Ishikawa (cell line): ENCODE measurements at regions not wholly inside any gene's neighbourhood (a gene's known extent, or its start where the extent isn't known, plus 50 kb on each side); places are given as distances from the start of the nearest gene placed in this dataset.
A peak's percentile ranks its signal among the peaks of the same experiment; 100 is the strongest.

ENCODE experiments used
- CEBPB ChIP-seq: IDR thresholded peaks from 2 replicates; pipeline ENCODE4 v1.6.1; 2012
- CREB1 ChIP-seq: IDR thresholded peaks from 2 replicates; pipeline ENCODE4 v1.6.1; 2012; ENCODE audit warnings: low read depth
- EGR1 ChIP-seq: IDR thresholded peaks from 2 replicates; pipeline ENCODE4 v1.6.1; 2012
- EP300 ChIP-seq: IDR thresholded peaks from 2 replicates; pipeline ENCODE4 v1.6.1; 2012; ENCODE audit warnings: borderline replicate concordance
- FOXM1 ChIP-seq: IDR thresholded peaks from 2 replicates; pipeline ENCODE4 v1.6.1; 2012; ENCODE audit warnings: low read depth, borderline replicate concordance
- MAX ChIP-seq: IDR thresholded peaks from 2 replicates; pipeline ENCODE4 v1.6.1; 2012
- NFIC ChIP-seq: IDR thresholded peaks from 2 replicates; pipeline ENCODE4 v1.6.1; 2012
- RAD21 ChIP-seq: IDR thresholded peaks from 2 replicates; pipeline ENCODE4 v1.6.1; 2012; ENCODE audit warnings: low read depth
- REST ChIP-seq: IDR thresholded peaks from 2 replicates; pipeline ENCODE4 v1.6.1; 2012; ENCODE audit warnings: low read depth, mild to moderate bottlenecking
- TAF1 ChIP-seq: IDR thresholded peaks from 2 replicates; pipeline ENCODE4 v1.6.1; 2012; ENCODE audit warnings: low read depth, mild to moderate bottlenecking
- TCF12 ChIP-seq: IDR thresholded peaks from 2 replicates; pipeline ENCODE4 v1.6.1; 2012; ENCODE audit warnings: low read depth
- TEAD4 ChIP-seq: IDR thresholded peaks from 2 replicates; pipeline ENCODE4 v1.6.1; 2012
- USF1 ChIP-seq: IDR thresholded peaks from 2 replicates; pipeline ENCODE4 v1.6.1; 2012
- YY1 ChIP-seq: IDR thresholded peaks from 2 replicates; pipeline ENCODE4 v1.6.1; 2012; ENCODE audit warnings: low read depth
- ZBTB7A ChIP-seq: IDR thresholded peaks from 2 replicates; pipeline ENCODE4 v1.6.1; 2012; ENCODE audit warnings: low read depth

- TF ChIP-seq ZBTB7A: no peak
Measured at GRCh38 chr12:70008944-70009343, 183.9 kb downstream of the MYRFL start.

GRCh38 chr12:70011353-70011752 lies 186.3 kb downstream of the MYRFL start:
- no peak for TF ChIP-seq CEBPB
- TF ChIP-seq USF1: no peak
- TF ChIP-seq FOXM1: no peak
- TF ChIP-seq REST: no peak
- no peak for TF ChIP-seq MAX
- no peak for TF ChIP-seq EP300
- TF ChIP-seq NFIC: no peak
- no peak for TF ChIP-seq YY1
- no peak for TF ChIP-seq ZBTB7A
- TF ChIP-seq RAD21: no peak

- TF ChIP-seq MAX (no peak), FOXM1 (no peak), USF1 (no peak), EP300 (no peak), ZBTB7A (no peak), CEBPB (no peak), TEAD4 (no peak), TCF12 (no peak), RAD21 (no peak), TAF1 (no peak), CREB1 (no peak), YY1 (no peak), REST (no peak), EGR1 (no peak), NFIC (no peak)
Measured at GRCh38 chr12:70028515-70028914, 203.5 kb downstream of the MYRFL start.

- TF ChIP-seq MAX (no peak), REST (peak; percentile 74)
Measured at GRCh38 chr12:70028918-70029317, 203.9 kb downstream of the MYRFL start.

GRCh38 chr12:70031046-70031445 lies 206.0 kb downstream of the MYRFL start:
- TF ChIP-seq ZBTB7A: no peak
- TF ChIP-seq NFIC: no peak
- TF ChIP-seq RAD21: no peak
- no peak for TF ChIP-seq CREB1
- no peak for TF ChIP-seq YY1
- TF ChIP-seq USF1: no peak
- no peak for TF ChIP-seq TEAD4
- TF ChIP-seq TAF1: no peak
- TF ChIP-seq EGR1: no peak
- no peak for TF ChIP-seq TCF12
- TF ChIP-seq FOXM1: no peak
